ENCODE measurements at regions not wholly inside any gene's neighbourhood (a gene's known extent, or its start where the extent isn't known, plus 50 kb on each side); places are given as distances from the start of the nearest gene placed in this dataset.

- intact Hi-C loops (cut with micrococcal nuclease), result no loop called here
- Histone ChIP-seq H3K27me3 (ENCODE audit: control insufficient read depth, insufficient read depth, low read length) (no peaks in the 10 kb centered on the region), H3K4me3 (ENCODE audit: low read length) (no peak overlapping the region), H3K9me3 (ENCODE audit: control insufficient read depth, insufficient read depth, low read length) (no peaks in the 10 kb centered on the region), H3K4me1 (ENCODE audit: control insufficient read depth, insufficient read depth, low read length) (no peaks in the 10 kb centered on the region), H3K36me3 (ENCODE audit: control insufficient read depth, insufficient read depth, low read length) (no peaks in the 10 kb centered on the region), H3K27ac (ENCODE audit: low read length) (no peak overlapping the region)
- no peak for TF ChIP-seq CTCF (IDR thresholded peaks at IDR 0.05)
- DNase-seq (no peak), ATAC-seq (no peak)
- Mint-ChIP-seq H3K27me3 (ENCODE audit: low read depth in 2 of 2) (no peaks in the 10 kb centered on the region), H3K9me3 (no peaks in the 10 kb centered on the region), H3K4me1 (no peaks in the 10 kb centered on the region), H3K36me3 (no peaks in the 10 kb centered on the region), H3K27ac (no peak overlapping the region), H3K4me3 (no peak overlapping the region)
- 81% methylated on average over 7 of the region's 7 CpGs for WGBS (ENCODE audit: insufficient coverage)
Measured at GRCh38 chr3:73291541-73291940, 230.1 kb downstream of the EBLN2 start.

- Mint-ChIP-seq H3K4me3 (no peak overlapping the region), H3K9me3 (no peaks in the 10 kb centered on the region), H3K36me3 (no peaks in the 10 kb centered on the region), H3K27ac (no peak overlapping the region), H3K27me3 (ENCODE audit: low read depth in 2 of 2) (no peaks in the 10 kb centered on the region), H3K4me1 (no peaks in the 10 kb centered on the region)
- H3K36me3 ChIP-seq (ENCODE audit: control insufficient read depth, insufficient read depth, low read length), result no peaks in the 10 kb centered on the region
- no peaks in the 10 kb centered on the region for H3K4me1 ChIP-seq (ENCODE audit: control insufficient read depth, insufficient read depth, low read length)
- no peaks in the 10 kb centered on the region for H3K27me3 ChIP-seq (ENCODE audit: control insufficient read depth, insufficient read depth, low read length)
- H3K27ac ChIP-seq (ENCODE audit: low read length), result no peak overlapping the region
- ATAC-seq (no peak), DNase-seq (no peak)
- no peak overlapping the region for H3K4me3 ChIP-seq (ENCODE audit: low read length)
- no peaks in the 10 kb centered on the region for H3K9me3 ChIP-seq (ENCODE audit: control insufficient read depth, insufficient read depth, low read length)
- intact Hi-C loops (cut with micrococcal nuclease), result no loop called here
- no peak for TF ChIP-seq CTCF (IDR thresholded peaks at IDR 0.05)
- WGBS (ENCODE audit: insufficient coverage), result 93% methylated on average over 4 of the region's 4 CpGs
Measured at GRCh38 chr3:73292220-73292619, 230.8 kb downstream of the EBLN2 start.

- DNase-seq (no peak), ATAC-seq (no peak)
- intact Hi-C loops (cut with micrococcal nuclease), result no loop called here
- TF ChIP-seq CTCF (IDR thresholded peaks at IDR 0.05), result no peak
- no peaks in the 10 kb centered on the region for H3K4me1 ChIP-seq (ENCODE audit: control insufficient read depth, insufficient read depth, low read length)
- no peaks in the 10 kb centered on the region for H3K9me3 Mint-ChIP-seq
- no peaks in the 10 kb centered on the region for H3K4me1 Mint-ChIP-seq
- no peaks in the 10 kb centered on the region for H3K27me3 ChIP-seq (ENCODE audit: control insufficient read depth, insufficient read depth, low read length)
- no peaks in the 10 kb centered on the region for H3K9me3 ChIP-seq (ENCODE audit: control insufficient read depth, insufficient read depth, low read length)
- 61% methylated on average over 8 of the region's 8 CpGs for WGBS (ENCODE audit: insufficient coverage)
- no peak overlapping the region for H3K4me3 ChIP-seq (ENCODE audit: low read length)
- H3K4me3 Mint-ChIP-seq, result no peak overlapping the region
- H3K27ac Mint-ChIP-seq, result no peak overlapping the region
- no peaks in the 10 kb centered on the region for H3K36me3 Mint-ChIP-seq
- H3K27ac ChIP-seq (ENCODE audit: low read length), result no peak overlapping the region
- no peaks in the 10 kb centered on the region for H3K27me3 Mint-ChIP-seq (ENCODE audit: low read depth in 2 of 2)
- no peaks in the 10 kb centered on the region for H3K36me3 ChIP-seq (ENCODE audit: control insufficient read depth, insufficient read depth, low read length)
Measured at GRCh38 chr3:73294537-73294936, 233.1 kb downstream of the EBLN2 start.

GRCh38 chr3:73295876-73296635 lies 234.6 kb downstream of the EBLN2 start:
- Mint-ChIP-seq H3K9me3 (no peaks in the 10 kb centered on the region), H3K27me3 (ENCODE audit: low read depth in 2 of 2) (no peaks in the 10 kb centered on the region), H3K27ac (no peak overlapping the region), H3K36me3 (no peaks in the 10 kb centered on the region), H3K4me1 (no peaks in the 10 kb centered on the region), H3K4me3 (no peak overlapping the region)
- 78% methylated on average over 9 of the region's 9 CpGs for WGBS (ENCODE audit: insufficient coverage)
- no peaks in the 10 kb centered on the region for H3K4me1 ChIP-seq (ENCODE audit: control insufficient read depth, insufficient read depth, low read length)
- no peaks in the 10 kb centered on the region for H3K36me3 ChIP-seq (ENCODE audit: control insufficient read depth, insufficient read depth, low read length)
- TF ChIP-seq CTCF (IDR thresholded peaks at IDR 0.05), result no peak
- no peak overlapping the region for H3K4me3 ChIP-seq (ENCODE audit: low read length)
- H3K27me3 ChIP-seq (ENCODE audit: control insufficient read depth, insufficient read depth, low read length), result no peaks in the 10 kb centered on the region
- intact Hi-C loops (cut with micrococcal nuclease), result no loop called here
- no peak overlapping the region for H3K27ac ChIP-seq (ENCODE audit: low read length)
- ATAC-seq (no peak), DNase-seq (no peak)
- no peaks in the 10 kb centered on the region for H3K9me3 ChIP-seq (ENCODE audit: control insufficient read depth, insufficient read depth, low read length)
